ENCODE measurements at regions not wholly inside any gene's neighbourhood (a gene's known extent, or its start where the extent isn't known, plus 50 kb on each side); places are given as distances from the start of the nearest gene placed in this dataset.

GRCh38 chr6:113144117-113144516 lies 713.0 kb upstream of the MARCKS start:
- DNase-seq (ENCODE audit: low spot score), result no peak

DNA sequence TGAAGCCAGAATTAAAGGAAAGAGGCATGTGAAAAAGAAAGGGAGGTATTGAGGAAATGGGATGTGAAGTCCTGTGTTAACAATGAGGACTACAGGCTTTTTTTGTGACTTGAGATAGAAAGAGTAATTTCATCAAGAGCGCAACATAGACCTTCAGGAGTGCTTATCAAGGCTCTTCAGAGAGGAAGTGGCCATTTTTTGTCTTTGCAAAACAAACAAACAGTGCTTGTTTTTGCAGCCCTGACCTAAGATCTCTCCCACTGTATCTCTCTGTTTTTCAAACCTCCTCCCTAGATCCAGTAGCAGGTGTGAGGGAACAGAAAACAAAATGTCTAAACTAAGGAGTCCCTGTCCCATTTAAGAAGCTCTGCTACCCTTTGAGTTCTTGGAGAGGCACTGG lies 710.3 kb upstream of the MARCKS start:
- DNase-seq (ENCODE audit: low spot score), result no peak

GRCh38 chr6:113147544-113147943 lies 709.6 kb upstream of the MARCKS start:
- DNase-seq (ENCODE audit: low spot score), result no peak

DNA sequence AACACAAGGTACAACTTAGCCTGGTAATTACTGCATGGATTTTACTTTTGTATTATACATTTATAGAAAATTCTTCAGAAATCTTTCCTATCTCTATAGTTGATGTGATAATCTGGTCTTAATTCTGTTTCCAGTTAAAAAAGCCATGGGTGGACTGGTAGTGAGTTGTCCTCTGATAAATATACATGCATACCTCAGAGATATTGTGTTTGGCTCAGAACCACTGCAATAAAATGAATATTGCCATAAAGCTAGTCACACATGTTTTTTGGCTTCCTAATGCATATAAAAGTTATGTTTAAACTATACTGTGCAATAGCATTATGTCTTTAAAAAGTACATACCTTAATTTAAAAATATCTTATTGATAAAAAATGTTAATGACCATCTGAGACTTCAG lies 708.6 kb upstream of the MARCKS start:
- no peak for DNase-seq (ENCODE audit: low spot score)

GRCh38 chr6:113149511-113149910 lies 707.6 kb upstream of the MARCKS start:
- DNase-seq (ENCODE audit: low spot score), result no peak

DNA sequence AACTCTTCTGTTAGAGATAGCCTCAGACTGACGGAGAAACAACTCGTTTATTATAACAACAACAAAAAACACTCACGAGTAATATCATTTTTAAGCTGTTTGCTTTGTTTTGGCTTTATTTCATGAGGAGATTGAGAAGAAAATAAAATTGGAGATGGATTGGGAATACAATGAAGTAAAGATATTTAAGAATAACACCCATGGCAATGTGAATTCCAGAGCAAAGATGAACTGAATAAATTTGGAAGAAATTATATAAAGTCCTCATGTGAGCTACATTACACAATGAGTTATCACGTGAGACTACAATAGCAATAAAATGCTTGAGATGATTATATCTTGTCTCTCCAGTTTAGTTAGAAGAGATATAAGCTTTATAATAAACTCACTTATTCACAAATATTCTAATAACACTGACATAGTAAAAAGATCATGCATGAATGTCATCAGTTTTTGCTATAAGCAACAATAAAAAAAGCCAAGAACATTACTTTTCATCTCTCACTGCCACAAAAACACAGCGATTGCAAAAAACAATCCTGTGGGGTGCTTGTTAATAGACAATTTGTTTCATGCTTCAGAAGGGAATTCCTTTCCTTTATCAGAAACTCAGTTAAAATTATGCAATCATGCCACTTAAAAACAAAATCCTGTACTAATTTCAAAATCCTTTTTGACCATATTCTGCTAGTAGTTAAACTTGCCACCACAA lies 696.7 kb upstream of the MARCKS start:
- DNase-seq (ENCODE audit: low spot score), result no peak

DNA sequence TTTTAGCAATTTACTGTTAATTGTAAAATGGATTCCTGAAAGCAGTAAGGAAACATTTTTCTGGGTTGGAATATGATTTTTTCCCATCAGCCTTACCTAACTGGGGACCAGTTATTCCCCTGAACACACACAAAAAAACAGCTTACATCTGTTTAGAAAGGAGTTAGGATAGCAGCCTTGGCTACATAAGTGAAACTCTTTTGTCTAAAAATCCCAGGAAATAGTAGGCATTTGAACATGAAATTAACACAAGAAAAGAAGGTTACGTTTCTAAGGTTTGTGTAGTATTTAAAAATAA lies 696.2 kb upstream of the MARCKS start:
- DNase-seq (ENCODE audit: low spot score), result no peak

DNA sequence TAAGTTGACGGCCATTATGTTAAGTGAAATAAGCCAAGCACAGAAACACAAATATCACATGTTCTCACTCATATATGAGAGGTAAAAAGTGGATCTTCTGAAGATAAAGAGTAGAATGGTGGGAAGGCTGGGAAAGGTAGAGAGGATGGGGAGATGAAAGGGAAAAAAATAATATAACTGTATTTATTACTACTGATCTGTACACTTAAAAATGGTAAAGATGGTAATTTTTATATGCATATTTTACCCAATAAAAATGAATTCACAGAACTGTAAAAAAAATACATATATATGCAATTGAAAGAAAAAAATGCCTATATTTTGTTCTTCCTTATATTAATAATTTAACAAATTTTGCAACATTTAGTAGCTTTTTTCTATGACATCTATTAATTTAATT lies 694.4 kb upstream of the MARCKS start:
- DNase-seq (ENCODE audit: low spot score), result no peak

- DNase-seq (ENCODE audit: low spot score), result no peak
Measured at GRCh38 chr6:113168057-113168456, 689.1 kb upstream of the MARCKS start.

GRCh38 chr6:113169484-113169883 lies 687.7 kb upstream of the MARCKS start:
- DNase-seq (ENCODE audit: low spot score), result no peak

DNA sequence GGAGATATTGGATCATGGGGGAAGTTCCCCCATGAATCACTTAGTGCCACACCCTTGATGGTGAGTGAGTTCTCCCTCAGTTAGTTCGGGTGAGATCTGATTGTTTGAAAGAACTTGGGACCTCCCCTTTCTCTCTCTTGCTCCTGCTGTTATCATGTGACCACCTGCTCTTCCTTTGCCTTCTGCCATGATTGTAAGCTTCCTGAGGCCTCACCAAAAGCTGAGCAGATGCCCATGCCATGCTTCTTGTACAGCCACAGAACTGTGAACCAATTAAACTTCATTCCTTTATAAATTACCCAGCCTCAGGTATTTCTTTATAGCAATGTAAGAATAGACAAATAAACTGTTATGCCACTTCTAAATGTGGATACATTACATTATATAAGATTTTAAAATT lies 686.7 kb upstream of the MARCKS start:
- DNase-seq (ENCODE audit: low spot score), result no peak

DNA sequence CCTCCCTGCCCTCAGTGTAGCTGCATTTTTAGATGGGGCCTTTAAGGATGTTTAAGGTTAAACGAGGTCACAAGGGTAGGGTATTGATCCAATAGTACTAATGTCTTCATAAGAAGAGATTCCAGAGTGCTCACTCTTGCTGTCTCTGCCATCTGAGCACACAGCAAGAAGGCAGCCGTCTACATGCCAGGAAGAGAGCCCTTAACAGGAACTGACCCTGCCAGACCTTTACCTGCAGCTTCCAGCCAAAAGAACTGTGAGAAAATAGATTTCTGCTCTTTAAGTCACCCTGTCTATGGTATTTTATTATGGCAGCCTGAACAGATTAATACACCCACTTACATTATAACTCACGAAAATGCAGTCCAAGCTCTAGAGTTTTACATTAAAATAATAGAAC lies 685.3 kb upstream of the MARCKS start:
- DNase-seq (ENCODE audit: low spot score), result no peak

- no peak for DNase-seq (ENCODE audit: low spot score)
Measured at GRCh38 chr6:113172531-113172966, 684.6 kb upstream of the MARCKS start.

DNA sequence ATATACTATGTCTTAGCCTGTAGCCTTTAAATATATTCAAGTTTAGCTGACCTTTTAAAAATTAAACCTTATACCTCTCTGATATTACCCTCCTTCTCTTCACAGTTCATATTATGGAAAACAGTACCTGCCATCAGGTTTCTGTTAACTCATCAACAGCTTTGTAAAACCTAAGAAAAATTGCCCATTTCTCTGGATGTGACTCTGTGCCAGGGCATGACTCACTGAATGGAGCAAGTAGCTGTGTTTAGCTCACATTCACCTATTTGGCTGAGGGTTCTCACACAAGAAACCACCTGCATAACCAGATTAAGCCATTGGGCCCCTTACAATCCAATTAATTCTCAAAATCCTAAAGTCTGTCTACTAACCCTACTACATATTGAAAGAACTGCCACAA lies 678.8 kb upstream of the MARCKS start:
- DNase-seq (ENCODE audit: low spot score), result no peak

DNA sequence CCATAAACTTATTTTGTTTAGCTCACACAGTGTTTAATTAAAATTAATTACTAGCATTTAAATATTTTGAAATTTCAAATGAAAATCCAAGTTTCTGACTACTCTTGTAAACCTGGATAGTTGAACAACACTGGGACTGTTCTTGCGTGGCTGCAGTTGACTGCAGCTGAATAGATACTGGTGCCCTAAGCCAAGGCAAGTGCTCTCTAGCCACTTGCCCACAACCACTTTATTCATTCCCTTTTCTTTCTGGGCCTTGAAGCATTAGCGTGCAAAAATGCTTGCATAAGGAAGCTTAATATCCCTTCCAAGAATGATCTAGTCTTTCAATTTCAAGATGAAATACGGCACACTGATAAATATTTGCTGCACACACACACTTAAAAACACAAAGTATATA lies 676.0 kb upstream of the MARCKS start:
- DNase-seq (ENCODE audit: low spot score), result no peak

GRCh38 chr6:113182370-113183141 lies 674.6 kb upstream of the MARCKS start:
- DNase-seq (ENCODE audit: low spot score), result no peak

DNA sequence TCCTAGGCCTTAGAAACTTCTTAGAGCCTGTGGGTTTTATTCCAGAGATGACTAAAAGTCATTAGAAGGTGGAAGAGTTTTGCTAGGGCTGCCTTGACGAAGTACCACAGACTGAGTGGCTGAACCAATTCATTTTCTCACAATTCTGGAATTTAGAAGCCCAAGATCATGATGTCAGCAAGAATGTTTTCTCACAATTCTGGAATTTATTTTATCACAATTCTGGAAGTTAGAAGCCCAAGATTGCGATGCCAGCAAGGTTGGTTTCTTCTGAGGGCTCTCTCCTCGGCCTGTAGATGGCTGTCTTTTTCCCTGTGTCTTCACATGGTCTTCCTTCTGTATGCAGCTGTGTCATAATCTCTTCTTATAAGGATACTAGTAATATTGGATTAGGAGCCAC lies 672.9 kb upstream of the MARCKS start:
- no peak for DNase-seq (ENCODE audit: low spot score)

- DNase-seq (ENCODE audit: low spot score), result no peak
Measured at GRCh38 chr6:113184736-113185135, 672.4 kb upstream of the MARCKS start.

DNA sequence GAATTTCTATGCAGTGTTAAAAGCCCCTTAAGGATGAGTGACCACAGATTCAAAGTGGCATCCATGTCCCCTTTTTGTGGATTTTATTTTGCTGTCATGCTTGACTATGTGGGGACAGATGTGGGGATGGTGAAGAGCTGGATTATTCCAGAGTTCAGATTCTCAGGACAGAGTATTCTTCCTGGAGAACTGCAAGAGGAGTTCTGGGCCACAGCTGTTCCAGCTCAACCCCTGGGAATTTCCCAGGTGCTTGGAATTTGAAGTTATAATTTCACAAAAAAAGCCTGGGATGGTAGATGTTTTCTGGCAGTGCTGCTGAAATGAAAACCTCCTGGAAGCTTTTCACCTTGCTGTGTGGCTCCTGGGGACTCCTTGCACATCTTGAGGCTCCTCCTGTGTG lies 671.8 kb upstream of the MARCKS start:
- DNase-seq (ENCODE audit: low spot score), result no peak

GRCh38 chr6:113187661-113188060 lies 669.5 kb upstream of the MARCKS start:
- DNase-seq (ENCODE audit: low spot score), result no peak

DNA sequence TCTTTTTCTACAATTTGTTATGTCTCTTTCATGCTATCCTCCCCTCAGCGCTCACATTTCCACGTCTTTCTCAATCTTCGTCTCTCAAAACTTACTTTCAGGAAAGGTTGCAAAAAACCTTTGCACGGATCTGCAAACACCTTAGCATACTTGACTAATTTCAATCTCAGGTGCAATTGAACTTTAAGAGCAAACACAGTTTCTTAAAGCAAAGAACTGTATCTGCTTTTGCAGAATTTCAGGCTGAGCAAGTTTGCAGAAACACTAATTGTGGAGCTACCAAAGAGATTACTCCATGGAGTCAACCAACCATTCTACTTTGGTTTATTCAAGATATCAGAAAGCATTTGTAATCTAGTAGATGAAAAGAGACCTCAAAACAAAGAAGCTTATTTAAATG lies 668.2 kb upstream of the MARCKS start:
- DNase-seq (ENCODE audit: low spot score), result no peak

- no peak for DNase-seq (ENCODE audit: low spot score)
Measured at GRCh38 chr6:113190170-113190569, 667.0 kb upstream of the MARCKS start.

DNA sequence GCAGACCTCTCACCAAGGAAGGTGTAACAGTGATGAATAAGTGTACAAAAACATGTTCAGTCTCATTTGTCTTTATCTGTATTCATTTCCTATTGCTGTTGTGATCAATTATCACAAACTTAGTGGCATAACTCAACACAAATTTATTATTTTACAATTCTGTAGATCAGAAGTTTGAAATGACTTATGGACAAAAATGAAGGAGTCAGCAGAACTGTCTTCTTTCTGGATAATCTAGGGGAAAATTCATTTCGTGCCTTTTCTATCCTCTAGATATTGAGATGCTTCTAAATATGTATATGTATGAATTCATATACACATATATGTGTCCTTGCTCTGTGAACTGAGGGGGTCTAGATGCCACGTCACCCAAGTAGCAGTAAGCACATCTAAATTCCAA lies 663.1 kb upstream of the MARCKS start:
- no peak for DNase-seq (ENCODE audit: low spot score)

Data from activated CD4-positive, alpha-beta T cell treated with anti-CD3 and anti-CD28 coated beads, Interleukin-2, Interleukin-4, amounts not matched to agents 100 ng/mL and 50 ng/mL, durations not matched to agents 16 hours and 8 hours (primary cell).